ENCODE measurements at regions not wholly inside any gene's neighbourhood (a gene's known extent, or its start where the extent isn't known, plus 50 kb on each side); places are given as distances from the start of the nearest gene placed in this dataset.

- TF ChIP-seq EZH2 (IDR thresholded peaks at IDR 0.05) (no peak), CTCF (IDR thresholded peaks at IDR 0.05) (no peak), EZH2phosphoT487 (IDR thresholded peaks at IDR 0.05) (no peak)
Observed at GRCh38 chr19:31041461-31041860, 307.8 kb downstream of the TSHZ3 start.

All from neural progenitor cell (in vitro differentiated cells).